DND-41 (cell line): ENCODE measurements at regions not wholly inside any gene's neighbourhood (a gene's known extent, or its start where the extent isn't known, plus 50 kb on each side); places are given as distances from the start of the nearest gene placed in this dataset.

Experiments used
- ATAC-seq: fragments of 200-7000 bp; cut with Tn5 transposase; 3 replicates; pipeline ENCODE4 v1.9.1; 2021; ENCODE audit warnings: low read depth; ENCODE audit not compliant: insufficient read depth
- DNase-seq: peaks from one replicate; pipeline ENCODE4 v3.0.0-alpha.2; 2020
- H2AFZ ChIP-seq: 2 replicates; pipeline ENCODE4 v1.6.0; 2012; ENCODE audit warnings: low read depth, low read length
- H3K27ac ChIP-seq: 2 replicates; pipeline ENCODE4 v1.5.1; 2012; ENCODE audit warnings: low read length, inconsistent platforms
- H3K27me3 ChIP-seq: fragments of 200-600 bp; sonication (generic); 2 replicates; pipeline ENCODE4 v1.6.0; 2012; ENCODE audit warnings: low read length, mild to moderate bottlenecking, inconsistent platforms; ENCODE audit not compliant: insufficient read depth, poor library complexity
- H3K36me3 ChIP-seq: 2 replicates; pipeline ENCODE4 v1.5.1; 2012; ENCODE audit warnings: low read length, inconsistent platforms; ENCODE audit not compliant: insufficient read depth
- H3K4me1 ChIP-seq: 2 replicates; pipeline ENCODE4 v1.5.1; 2012; ENCODE audit warnings: mild to moderate bottlenecking, low read length; ENCODE audit not compliant: insufficient read depth
- H3K4me2 ChIP-seq: 2 replicates; pipeline ENCODE4 v1.6.0; 2012; ENCODE audit warnings: mild to moderate bottlenecking, moderate library complexity, low read length, inconsistent platforms; ENCODE audit not compliant: insufficient read depth
- H3K4me3 ChIP-seq, 2 experiments: fragments of 200-600 bp in 1 of 2; shearing (Covaris generic) in 1 of 2; 2 replicates each; pipeline ENCODE4 v1.5.1; 2012 to 2016; ENCODE audit warnings: inconsistent platforms in 2 of 2, low read length in 2 of 2, mild to moderate bottlenecking in 2 of 2, low read depth in 1 of 2, moderate library complexity in 1 of 2
- H3K79me2 ChIP-seq: 2 replicates; pipeline ENCODE4 v1.6.0; 2012; ENCODE audit warnings: low read length, inconsistent platforms; ENCODE audit not compliant: insufficient read depth
- H3K9ac ChIP-seq: 2 replicates; pipeline ENCODE4 v1.6.0; 2012; ENCODE audit warnings: low read depth, mild to moderate bottlenecking, inconsistent platforms, low read length, moderate library complexity
- H3K9me3 ChIP-seq: 2 replicates; pipeline ENCODE4 v1.5.1; 2012; ENCODE audit warnings: low read length, moderate library complexity, mild to moderate bottlenecking, inconsistent platforms; ENCODE audit not compliant: insufficient read depth, severe bottlenecking
- H4K20me1 ChIP-seq: 2 replicates; pipeline ENCODE4 v1.6.0; 2012; ENCODE audit warnings: low read length; ENCODE audit not compliant: insufficient read depth
- EZH2 ChIP-seq: IDR thresholded peaks from 3 replicates; pipeline ENCODE4 v1.6.1; 2012; ENCODE audit warnings: borderline replicate concordance, low read depth, mild to moderate bottlenecking, moderate library complexity, low read length, inconsistent platforms; ENCODE audit not compliant: severe bottlenecking
- TF ChIP-seq, protein P1 (sequence below): IDR thresholded peaks from 2 replicates; pipeline ENCODE4 v1.5.1; 2012; ENCODE audit warnings: borderline replicate concordance, low read length, moderate library complexity, mild to moderate bottlenecking; ENCODE audit not compliant: poor library complexity, severe bottlenecking; ENCODE audit errors: extremely low read depth

DNA sequence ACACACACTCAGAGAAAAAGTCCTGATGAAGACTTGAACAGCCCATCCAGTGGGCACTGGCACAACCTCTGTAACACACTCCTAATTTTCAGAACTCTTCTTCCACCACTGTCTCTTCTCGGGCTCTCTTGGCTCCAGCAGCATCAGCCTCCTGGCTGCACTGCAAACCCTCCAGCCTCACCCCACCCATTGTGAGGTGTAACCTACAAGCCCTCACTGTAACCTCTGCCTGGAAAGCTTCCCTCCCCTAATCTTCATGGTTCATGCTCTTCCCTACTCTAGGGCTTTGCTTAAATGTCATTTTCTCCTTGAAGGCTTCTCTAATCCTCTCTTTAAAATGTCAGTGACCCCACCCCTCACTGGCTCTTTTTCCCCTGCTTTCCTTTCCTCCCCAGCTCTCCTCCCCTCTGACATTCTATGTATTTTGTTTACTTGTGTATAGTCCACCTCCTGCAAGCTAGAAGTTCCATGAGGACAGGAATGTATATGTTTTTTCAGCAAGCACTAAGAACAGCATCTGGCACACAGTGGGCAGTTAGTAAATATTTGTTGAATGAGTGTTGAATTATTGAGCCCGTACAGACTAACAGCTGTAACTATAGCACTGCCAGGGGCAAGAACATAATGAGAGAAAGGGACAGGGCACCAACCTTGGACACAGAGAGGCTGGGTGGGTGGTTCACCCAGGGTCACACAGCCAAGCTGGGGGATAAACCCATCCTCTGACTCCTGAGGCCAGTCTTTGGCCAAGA, 76.4 kb downstream of the ESM1 start:
- Histone ChIP-seq H3K4me2 (no peak overlapping the region), H3K27me3 (no peaks in the 10 kb centered on the region), H3K27ac (no peak overlapping the region), H3K4me1 (peaks cover 3% of the 10 kb centered on the region), H3K4me3 (no peak overlapping the region), H3K79me2 (no peaks in the 10 kb centered on the region), H3K9me3 (no peaks in the 10 kb centered on the region), H3K36me3 (no peaks in the 10 kb centered on the region), H3K9ac (no peak overlapping the region), H2AFZ (no peak overlapping the region), H4K20me1 (no peaks in the 10 kb centered on the region)
- ATAC-seq, result no peak
- DNase-seq, result no peak
- TF ChIP-seq EZH2, result no peak
- TF ChIP-seq, protein P1, sequence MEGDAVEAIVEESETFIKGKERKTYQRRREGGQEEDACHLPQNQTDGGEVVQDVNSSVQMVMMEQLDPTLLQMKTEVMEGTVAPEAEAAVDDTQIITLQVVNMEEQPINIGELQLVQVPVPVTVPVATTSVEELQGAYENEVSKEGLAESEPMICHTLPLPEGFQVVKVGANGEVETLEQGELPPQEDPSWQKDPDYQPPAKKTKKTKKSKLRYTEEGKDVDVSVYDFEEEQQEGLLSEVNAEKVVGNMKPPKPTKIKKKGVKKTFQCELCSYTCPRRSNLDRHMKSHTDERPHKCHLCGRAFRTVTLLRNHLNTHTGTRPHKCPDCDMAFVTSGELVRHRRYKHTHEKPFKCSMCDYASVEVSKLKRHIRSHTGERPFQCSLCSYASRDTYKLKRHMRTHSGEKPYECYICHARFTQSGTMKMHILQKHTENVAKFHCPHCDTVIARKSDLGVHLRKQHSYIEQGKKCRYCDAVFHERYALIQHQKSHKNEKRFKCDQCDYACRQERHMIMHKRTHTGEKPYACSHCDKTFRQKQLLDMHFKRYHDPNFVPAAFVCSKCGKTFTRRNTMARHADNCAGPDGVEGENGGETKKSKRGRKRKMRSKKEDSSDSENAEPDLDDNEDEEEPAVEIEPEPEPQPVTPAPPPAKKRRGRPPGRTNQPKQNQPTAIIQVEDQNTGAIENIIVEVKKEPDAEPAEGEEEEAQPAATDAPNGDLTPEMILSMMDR, result no peak

DNA sequence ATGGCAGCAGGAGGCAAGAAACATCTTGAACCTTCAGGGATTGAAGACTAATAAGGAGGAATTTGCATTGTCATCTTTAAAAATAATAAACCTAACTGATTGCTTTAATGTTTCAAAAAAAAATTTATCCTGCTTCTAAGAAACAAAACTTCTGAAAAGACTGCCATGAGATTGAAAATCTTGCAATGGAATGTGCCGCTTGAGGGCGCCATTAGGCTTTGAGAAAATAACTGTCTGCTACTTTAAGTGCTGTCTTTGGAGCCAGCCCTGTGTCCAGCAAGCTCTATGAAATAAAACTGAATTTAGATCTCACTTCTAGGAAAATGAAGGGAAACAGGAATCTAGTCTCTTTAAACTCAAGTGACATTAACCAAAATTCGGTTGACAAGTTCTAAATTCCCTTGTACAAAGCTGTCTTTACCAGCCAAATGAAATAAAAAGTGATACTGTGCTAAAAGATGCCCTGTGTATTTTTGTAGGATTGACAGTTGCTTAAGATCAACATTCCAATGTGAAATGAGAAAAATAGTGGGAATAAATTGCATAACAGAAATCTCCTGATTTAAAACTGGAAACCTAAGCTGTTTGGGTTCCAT, 79.4 kb downstream of the ESM1 start:
- Histone ChIP-seq H3K27me3 (no peaks in the 10 kb centered on the region), H3K9ac (no peak overlapping the region), H3K36me3 (no peaks in the 10 kb centered on the region), H3K4me1 (peaks cover 31% of the 10 kb centered on the region), H4K20me1 (no peaks in the 10 kb centered on the region), H3K79me2 (no peaks in the 10 kb centered on the region), H3K4me2 (no peak overlapping the region), H3K9me3 (no peaks in the 10 kb centered on the region), H2AFZ (no peak overlapping the region), H3K4me3 (no peak overlapping the region), H3K27ac (no peak overlapping the region)
- DNase-seq (peak; percentile 62), ATAC-seq (no peak)
- TF ChIP-seq EZH2, result no peak
- TF ChIP-seq, protein P1, result peak; percentile 81

DNA sequence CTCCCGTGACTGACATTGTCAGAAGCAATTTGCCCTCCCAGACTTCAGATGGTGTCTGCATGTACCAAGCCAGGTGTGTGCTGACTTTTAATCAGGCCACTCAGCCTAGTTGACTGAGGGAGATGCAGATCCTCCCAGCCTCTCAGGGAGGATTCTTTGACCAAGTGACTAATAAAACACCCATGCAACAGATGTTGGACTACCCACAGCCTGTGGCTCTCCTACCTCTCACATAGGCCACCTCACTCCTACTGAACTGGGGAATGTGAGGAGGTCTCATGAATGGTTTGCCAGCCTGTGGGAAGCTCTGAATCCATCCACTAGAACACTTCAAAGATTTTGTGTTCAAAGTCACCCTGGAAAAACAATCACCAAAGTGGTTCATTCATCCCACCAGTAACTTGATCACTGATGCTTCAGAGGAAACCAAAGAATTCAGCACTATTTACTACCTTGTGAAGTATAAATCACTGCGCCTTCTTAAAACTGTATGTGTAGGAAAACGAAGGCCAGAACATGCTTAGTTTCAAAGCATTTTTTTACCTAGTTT, 80.1 kb downstream of the ESM1 start:
- Histone ChIP-seq H3K4me2 (no peak overlapping the region), H3K4me1 (peaks cover 31% of the 10 kb centered on the region), H2AFZ (no peak overlapping the region), H3K79me2 (no peaks in the 10 kb centered on the region), H3K4me3 (no peak overlapping the region), H3K36me3 (no peaks in the 10 kb centered on the region), H3K9ac (no peak overlapping the region), H4K20me1 (no peaks in the 10 kb centered on the region), H3K27me3 (no peaks in the 10 kb centered on the region), H3K27ac (no peak overlapping the region), H3K9me3 (no peaks in the 10 kb centered on the region)
- DNase-seq (no peak), ATAC-seq (no peak)
- TF ChIP-seq, protein P1, result no peak
- no peak for TF ChIP-seq EZH2
